PC-3 (cell line): ENCODE measurements at regions not wholly inside any gene's neighbourhood (a gene's known extent, or its start where the extent isn't known, plus 50 kb on each side); places are given as distances from the start of the nearest gene placed in this dataset.

Source experiments
- ATAC-seq: fragments of 200-7000 bp; cut with Tn5 transposase; 2 replicates; pipeline ENCODE4 v1.9.1; 2020; ENCODE audit warnings: mild to moderate bottlenecking, moderate library complexity
- BruUV-seq: library from RNA; stranded (reverse); fragments of 400-500 nt; replicated peaks from 2 replicates; lab custom pipeline; 2021; lab: Mats Ljungman, UMichigan
- CTCF ChIA-PET: fragments of 300-600 bp; sonication (Branson Sonifier 250); formaldehyde crosslinking; loops from one replicate; lab custom pipeline; 2022; ENCODE audit warnings: antibody characterized with exemption; lab: Charles Lee
- POLR2A ChIA-PET: fragments of 300-600 bp; sonication (Branson Sonifier 250); formaldehyde crosslinking; loops from one replicate; lab custom pipeline; 2022; ENCODE audit warnings: antibody characterized with exemption; ENCODE audit not compliant: unreplicated experiment; lab: Charles Lee
- DNase-seq: peaks from one replicate; pipeline ENCODE4 v3.0.0-alpha.2; 2015
- H2AFZ ChIP-seq: fragments of 300-600 bp; sonication (generic); 2 replicates; pipeline ENCODE4 v1.6.0; 2016; ENCODE audit warnings: antibody characterized with exemption, low read length
- H3F3A ChIP-seq: fragments of 300-600 bp; sonication (generic); one replicate; pipeline ENCODE4 v1.6.0; 2017; ENCODE audit warnings: antibody characterized with exemption, low read length, control low read depth, mild to moderate bottlenecking; ENCODE audit not compliant: unreplicated experiment
- H3K27ac ChIP-seq: fragments of 300-600 bp; sonication (generic); 2 replicates; pipeline ENCODE4 v1.5.1; 2016; ENCODE audit warnings: mild to moderate bottlenecking, low read length
- H3K27me3 ChIP-seq: fragments of 300-600 bp; sonication (generic); 2 replicates; pipeline ENCODE4 v1.6.1; 2016; ENCODE audit warnings: low read length, mixed read lengths
- H3K36me3 ChIP-seq: fragments of 300-600 bp; sonication (generic); 2 replicates; pipeline ENCODE4 v1.6.1; 2016; ENCODE audit warnings: low read depth, mixed run types, low read length, mixed read lengths
- H3K4me1 ChIP-seq: fragments of 300-600 bp; sonication (generic); 2 replicates; pipeline ENCODE4 v1.5.1; 2016; ENCODE audit warnings: low read length; ENCODE audit not compliant: insufficient read depth
- H3K4me2 ChIP-seq: fragments of 300-600 bp; sonication (generic); 2 replicates; pipeline ENCODE4 v1.6.0; 2016; ENCODE audit warnings: low read length
- H3K4me3 ChIP-seq: fragments of 300-600 bp; sonication (generic); 2 replicates; pipeline ENCODE4 v1.5.1; 2016; ENCODE audit warnings: mild to moderate bottlenecking, low read length, mixed read lengths
- H3K79me2 ChIP-seq: fragments of 300-600 bp; sonication (generic); 2 replicates; pipeline ENCODE4 v1.6.1; 2017; ENCODE audit warnings: low read length, mixed read lengths
- H3K9ac ChIP-seq: fragments of 300-600 bp; sonication (generic); 2 replicates; pipeline ENCODE4 v1.6.0; 2016; ENCODE audit warnings: mild to moderate bottlenecking, low read length
- H3K9me2 ChIP-seq: fragments of 300-600 bp; sonication (generic); replicated peaks from 2 replicates; pipeline ENCODE4 v1.6.1; 2016; ENCODE audit warnings: mixed run types, low read length, mixed read lengths
- H3K9me3 ChIP-seq: fragments of 300-600 bp; sonication (generic); 2 replicates; pipeline ENCODE4 v1.6.1; 2016; ENCODE audit warnings: low read length, mixed read lengths
- H4K20me1 ChIP-seq: fragments of 300-600 bp; sonication (generic); 2 replicates; pipeline ENCODE4 v1.6.1; 2016; ENCODE audit warnings: low read length, mixed read lengths
- EZH2 ChIP-seq: fragments of 300-600 bp; sonication (generic); IDR thresholded peaks from one replicate; pipeline ENCODE4 v1.6.1; 2017; ENCODE audit warnings: antibody characterized with exemption, mild to moderate bottlenecking, low read length; ENCODE audit not compliant: unreplicated experiment
- EZH2phosphoT487 ChIP-seq: fragments of 300-600 bp; sonication (generic); IDR thresholded peaks from 2 replicates; pipeline ENCODE4 v1.6.1; 2018; ENCODE audit warnings: mild to moderate bottlenecking, antibody characterized with exemption, low read length, borderline replicate concordance
- intact Hi-C: fragments of 100-400 bp; cut with micrococcal nuclease; formaldehyde crosslinking; loops from 2 replicates; pipeline ENCODE4 v1.9.0; 2023
- TF ChIP-seq, protein P1 (sequence below): fragments of 300-600 bp; sonication (generic); conservative IDR thresholded peaks from 2 replicates; pipeline ENCODE4 v1.5.1; 2017; ENCODE audit warnings: antibody characterized with exemption, low read depth, mild to moderate bottlenecking, low read length

GRCh38 chr15:77807115-77807514 lies 174.4 kb upstream of the LINGO1 start:
- Histone ChIP-seq H3K36me3 (no peaks in the 10 kb centered on the region), H2AFZ (no peak overlapping the region), H3K9me3 (no peaks in the 10 kb centered on the region), H3F3A (no peaks in the 10 kb centered on the region), H3K4me1 (no peaks in the 10 kb centered on the region), H3K4me3 (no peak overlapping the region), H3K9me2 (no peaks in the 10 kb centered on the region), H3K27me3 (no peaks in the 10 kb centered on the region), H4K20me1 (no peaks in the 10 kb centered on the region), H3K9ac (no peak overlapping the region), H3K27ac (no peak overlapping the region), H3K4me2 (no peak overlapping the region), H3K79me2 (no peaks in the 10 kb centered on the region)
- BruUV-seq: no TSS peak
- CTCF ChIA-PET: no interaction called here
- DNase-seq (no peak), ATAC-seq (no peak)
- POLR2A ChIA-PET: no interaction called here
- TF ChIP-seq EZH2 (no peak), EZH2phosphoT487 (no peak)
- TF ChIP-seq, protein P1, sequence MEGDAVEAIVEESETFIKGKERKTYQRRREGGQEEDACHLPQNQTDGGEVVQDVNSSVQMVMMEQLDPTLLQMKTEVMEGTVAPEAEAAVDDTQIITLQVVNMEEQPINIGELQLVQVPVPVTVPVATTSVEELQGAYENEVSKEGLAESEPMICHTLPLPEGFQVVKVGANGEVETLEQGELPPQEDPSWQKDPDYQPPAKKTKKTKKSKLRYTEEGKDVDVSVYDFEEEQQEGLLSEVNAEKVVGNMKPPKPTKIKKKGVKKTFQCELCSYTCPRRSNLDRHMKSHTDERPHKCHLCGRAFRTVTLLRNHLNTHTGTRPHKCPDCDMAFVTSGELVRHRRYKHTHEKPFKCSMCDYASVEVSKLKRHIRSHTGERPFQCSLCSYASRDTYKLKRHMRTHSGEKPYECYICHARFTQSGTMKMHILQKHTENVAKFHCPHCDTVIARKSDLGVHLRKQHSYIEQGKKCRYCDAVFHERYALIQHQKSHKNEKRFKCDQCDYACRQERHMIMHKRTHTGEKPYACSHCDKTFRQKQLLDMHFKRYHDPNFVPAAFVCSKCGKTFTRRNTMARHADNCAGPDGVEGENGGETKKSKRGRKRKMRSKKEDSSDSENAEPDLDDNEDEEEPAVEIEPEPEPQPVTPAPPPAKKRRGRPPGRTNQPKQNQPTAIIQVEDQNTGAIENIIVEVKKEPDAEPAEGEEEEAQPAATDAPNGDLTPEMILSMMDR: no peak
- intact Hi-C loops: no loop called here

DNA sequence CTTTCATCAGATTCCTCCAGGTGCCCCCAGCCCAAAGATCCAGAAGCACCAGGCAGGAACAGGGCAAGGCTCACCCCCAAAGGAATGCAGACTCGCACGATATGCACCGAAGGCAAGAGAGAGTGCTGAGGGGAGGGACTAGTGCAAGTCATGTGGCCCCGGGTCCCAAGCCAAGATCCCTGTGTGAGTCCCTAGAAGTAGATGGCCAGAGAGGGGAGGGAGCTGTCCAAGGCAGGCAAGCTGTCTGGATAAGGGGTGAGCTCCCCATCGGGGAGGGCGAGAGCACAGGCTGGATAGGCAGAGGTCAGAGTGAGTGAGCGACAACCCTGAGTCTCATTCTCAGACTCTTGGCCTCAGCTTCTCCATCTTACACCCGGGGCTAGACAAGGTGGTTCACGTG lies 171.5 kb upstream of the LINGO1 start:
- ChIA-PET POLR2A (no interaction called here), CTCF (no interaction called here)
- intact Hi-C loops: no loop called here
- Histone ChIP-seq H3K4me3 (no peak overlapping the region), H3K4me2 (no peak overlapping the region), H2AFZ (no peak overlapping the region), H3K9ac (no peak overlapping the region), H3K36me3 (no peaks in the 10 kb centered on the region), H3K4me1 (no peaks in the 10 kb centered on the region), H3K27me3 (peaks cover 7% of the 10 kb centered on the region; the same call in 1 of the 2 replicates), H3K79me2 (no peaks in the 10 kb centered on the region), H3K9me2 (no peaks in the 10 kb centered on the region), H3K9me3 (no peaks in the 10 kb centered on the region), H4K20me1 (no peaks in the 10 kb centered on the region), H3K27ac (no peak overlapping the region), H3F3A (no peaks in the 10 kb centered on the region)
- DNase-seq (no peak), ATAC-seq (no peak)
- TF ChIP-seq, protein P1: no peak
- TF ChIP-seq EZH2phosphoT487: no peak
- TF ChIP-seq EZH2: no peak
- BruUV-seq: no TSS peak

- Histone ChIP-seq H3K27ac (no peak overlapping the region), H3K4me2 (no peak overlapping the region), H3K27me3 (peaks cover 7% of the 10 kb centered on the region; the same call in 1 of the 2 replicates), H4K20me1 (no peaks in the 10 kb centered on the region), H3K9ac (no peak overlapping the region), H3K36me3 (no peaks in the 10 kb centered on the region), H3K4me1 (no peaks in the 10 kb centered on the region), H3K4me3 (no peak overlapping the region), H2AFZ (no peak overlapping the region), H3F3A (no peaks in the 10 kb centered on the region), H3K9me3 (no peaks in the 10 kb centered on the region), H3K79me2 (no peaks in the 10 kb centered on the region), H3K9me2 (no peaks in the 10 kb centered on the region)
- ATAC-seq (no peak), DNase-seq (no peak)
- TF ChIP-seq EZH2phosphoT487: no peak
- TF ChIP-seq, protein P1: no peak
- no peak for TF ChIP-seq EZH2
- BruUV-seq: no TSS peak
- intact Hi-C loops: no loop called here
- ChIA-PET CTCF (no interaction called here), POLR2A (interaction anchor here (0.7 kb wide), 1 partner anchor 475 kb away, joined by 17 read pairs; no protein-coding TSS in a partner anchor)
These were observed 170.8 kb upstream of the LINGO1 start for GRCh38 chr15:77803487-77803886.
